Right atrium auricular region (tissue), 2 donors: ENCODE measurements at regions not wholly inside any gene's neighbourhood (a gene's known extent, or its start where the extent isn't known, plus 50 kb on each side); places are given as distances from the start of the nearest gene placed in this dataset.

ENCODE experiments used
- DNase-seq: peaks from one replicate; pipeline ENCODE4 v3.0.0-alpha.2; 2019; ENCODE audit warnings: low spot score
- H3K27ac ChIP-seq, 2 donors: fragments of 200-600 bp; sonication (generic); 1 replicate in 1 of 2; 2 replicates in 1 of 2; pipeline ENCODE4 v1.5.1; 2016 to 2019
- H3K27me3 ChIP-seq, 2 donors: fragments of 200-600 bp; sonication (generic); one replicate each; pipeline versions ENCODE4 v1.5.1 to v1.6.0; 2017 to 2019
- H3K36me3 ChIP-seq: fragments of 200-600 bp; sonication (generic); one replicate; pipeline ENCODE4 v1.5.1; 2016
- H3K4me1 ChIP-seq, 2 donors: fragments of 200-600 bp; sonication (generic); one replicate each; pipeline versions ENCODE4 v1.5.1 to v1.6.0; 2017 to 2019
- H3K4me3 ChIP-seq, 2 donors: fragments of 200-600 bp; sonication (generic); 1 replicate in 1 of 2; 2 replicates in 1 of 2; pipeline ENCODE4 v1.5.1; 2017 to 2019; ENCODE audit warnings: mild to moderate bottlenecking in 1 of 2, moderate library complexity in 1 of 2
- H3K9me3 ChIP-seq, 2 donors: fragments of 200-600 bp; sonication (generic); one replicate each; pipeline ENCODE4 v1.5.1; 2019
- TF ChIP-seq, protein P1 (sequence below), 2 donors: fragments of 200-600 bp; sonication (generic); IDR thresholded peaks; one replicate each; pipeline ENCODE4 v1.5.1; 2019; ENCODE audit warnings: antibody characterized with exemption in 2 of 2

DNA sequence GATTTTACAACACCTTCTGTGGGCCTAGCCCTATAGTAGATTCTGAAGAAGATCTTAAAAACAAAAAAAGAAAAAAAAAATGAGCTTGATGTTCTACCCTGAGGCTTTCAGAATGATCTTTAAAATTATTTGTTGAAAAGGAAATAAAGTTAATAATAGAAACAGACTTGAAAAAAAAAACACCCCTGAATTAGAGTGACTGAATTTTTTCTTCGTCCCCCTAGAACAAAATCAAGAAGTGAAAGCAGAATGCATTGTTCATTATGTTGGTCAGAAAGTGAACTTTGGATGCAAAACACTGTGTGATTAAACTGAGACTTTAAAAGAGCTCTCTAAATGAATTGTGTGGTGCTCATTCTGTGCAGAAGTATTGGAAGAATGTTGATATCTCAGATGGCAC, 1384.4 kb upstream of the PIK3C3 start:
- TF ChIP-seq, protein P1, sequence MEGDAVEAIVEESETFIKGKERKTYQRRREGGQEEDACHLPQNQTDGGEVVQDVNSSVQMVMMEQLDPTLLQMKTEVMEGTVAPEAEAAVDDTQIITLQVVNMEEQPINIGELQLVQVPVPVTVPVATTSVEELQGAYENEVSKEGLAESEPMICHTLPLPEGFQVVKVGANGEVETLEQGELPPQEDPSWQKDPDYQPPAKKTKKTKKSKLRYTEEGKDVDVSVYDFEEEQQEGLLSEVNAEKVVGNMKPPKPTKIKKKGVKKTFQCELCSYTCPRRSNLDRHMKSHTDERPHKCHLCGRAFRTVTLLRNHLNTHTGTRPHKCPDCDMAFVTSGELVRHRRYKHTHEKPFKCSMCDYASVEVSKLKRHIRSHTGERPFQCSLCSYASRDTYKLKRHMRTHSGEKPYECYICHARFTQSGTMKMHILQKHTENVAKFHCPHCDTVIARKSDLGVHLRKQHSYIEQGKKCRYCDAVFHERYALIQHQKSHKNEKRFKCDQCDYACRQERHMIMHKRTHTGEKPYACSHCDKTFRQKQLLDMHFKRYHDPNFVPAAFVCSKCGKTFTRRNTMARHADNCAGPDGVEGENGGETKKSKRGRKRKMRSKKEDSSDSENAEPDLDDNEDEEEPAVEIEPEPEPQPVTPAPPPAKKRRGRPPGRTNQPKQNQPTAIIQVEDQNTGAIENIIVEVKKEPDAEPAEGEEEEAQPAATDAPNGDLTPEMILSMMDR (IDR thresholded peaks at IDR 0.05): no peak
- no peaks in the 10 kb centered on the region for H3K27me3 ChIP-seq
- H3K4me1 ChIP-seq: no peaks in the 10 kb centered on the region
- H3K4me3 ChIP-seq: no peak overlapping the region
- H3K36me3 ChIP-seq: no peaks in the 10 kb centered on the region
- H3K9me3 ChIP-seq: no peaks in the 10 kb centered on the region
- no peak for DNase-seq
- H3K27ac ChIP-seq: no peak overlapping the region

DNA sequence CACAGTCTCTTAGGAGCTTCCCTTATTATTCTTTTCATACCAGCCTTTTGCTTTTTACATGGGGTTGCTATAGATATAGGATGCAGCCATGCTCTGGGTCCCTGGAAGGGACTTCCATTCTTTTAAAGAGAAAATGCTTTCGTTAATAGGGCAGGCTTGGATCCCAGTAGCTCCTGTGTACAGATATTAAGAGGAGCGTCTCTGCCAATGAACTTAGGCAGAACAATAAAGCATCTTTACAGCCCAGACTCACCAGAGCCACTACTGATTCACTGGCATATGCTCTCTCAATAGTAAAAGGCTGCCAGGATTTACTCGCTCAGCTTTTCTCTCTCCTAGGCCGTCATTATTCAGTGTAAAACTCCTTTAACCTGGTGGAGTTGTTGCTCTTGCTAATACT, 1385.4 kb upstream of the PIK3C3 start:
- H3K4me1 ChIP-seq: no peaks in the 10 kb centered on the region
- H3K27me3 ChIP-seq: no peaks in the 10 kb centered on the region
- TF ChIP-seq, protein P1 (IDR thresholded peaks at IDR 0.05): no peak
- no peak overlapping the region for H3K4me3 ChIP-seq
- no peaks in the 10 kb centered on the region for H3K36me3 ChIP-seq
- DNase-seq: no peak
- H3K27ac ChIP-seq: no peak overlapping the region
- no peaks in the 10 kb centered on the region for H3K9me3 ChIP-seq

DNA sequence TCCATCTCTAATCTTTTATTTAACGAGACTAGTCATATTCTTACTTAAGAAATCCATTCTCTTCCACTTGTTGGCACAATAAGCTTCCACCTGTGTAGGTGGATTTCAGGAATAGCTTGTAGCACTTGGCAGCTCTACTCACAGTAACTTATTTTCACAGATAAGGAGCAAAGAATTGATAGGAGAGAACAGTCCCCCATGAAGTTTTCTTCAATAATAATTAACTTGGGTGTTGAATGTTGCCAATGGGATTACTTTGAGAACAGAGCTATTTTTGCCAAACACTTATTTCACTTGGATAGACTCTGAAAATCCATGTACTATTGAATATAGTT, 1388.6 kb upstream of the PIK3C3 start:
- TF ChIP-seq, protein P1 (IDR thresholded peaks at IDR 0.05): no peak
- no peaks in the 10 kb centered on the region for H3K4me1 ChIP-seq
- H3K4me3 ChIP-seq: no peak overlapping the region
- no peaks in the 10 kb centered on the region for H3K36me3 ChIP-seq
- no peak for DNase-seq
- no peaks in the 10 kb centered on the region for H3K9me3 ChIP-seq
- H3K27ac ChIP-seq: no peak overlapping the region
- no peaks in the 10 kb centered on the region for H3K27me3 ChIP-seq

DNA sequence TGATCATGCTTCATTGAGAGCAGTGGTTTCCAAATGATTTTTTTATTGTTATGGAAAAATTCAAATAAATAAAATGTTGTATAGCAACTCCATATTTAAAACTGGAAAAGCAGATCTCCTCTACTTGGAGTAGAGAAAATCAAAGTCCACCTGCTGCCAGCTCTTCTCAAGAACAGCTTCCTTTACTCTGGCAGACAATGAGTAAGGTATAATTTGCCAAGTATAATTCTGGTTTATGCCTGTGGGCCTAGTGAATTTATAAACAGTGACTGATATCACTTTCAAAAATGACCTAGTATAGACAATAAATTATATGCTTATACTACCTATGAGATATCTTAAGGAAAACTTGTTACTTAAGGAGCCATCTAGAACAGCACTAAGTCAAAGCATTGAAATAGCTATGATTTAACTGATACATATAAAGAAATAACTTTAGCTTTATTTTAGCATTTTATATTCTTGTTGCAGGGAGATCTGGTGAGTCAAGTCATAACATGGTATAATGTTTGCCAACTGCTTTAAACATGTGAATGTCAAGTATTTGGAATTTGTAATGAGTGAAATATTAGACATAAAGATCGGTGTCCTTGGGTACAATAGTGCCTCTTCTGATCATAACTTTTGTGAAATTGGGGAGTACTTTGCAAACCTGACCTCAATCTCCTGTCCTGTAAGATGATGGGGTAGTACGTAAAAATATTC, 1389.1 kb upstream of the PIK3C3 start:
- Histone ChIP-seq H3K4me3 (no peak overlapping the region), H3K9me3 (no peaks in the 10 kb centered on the region), H3K27me3 (no peaks in the 10 kb centered on the region), H3K36me3 (no peaks in the 10 kb centered on the region), H3K27ac (no peak overlapping the region), H3K4me1 (no peaks in the 10 kb centered on the region)
- TF ChIP-seq, protein P1 (IDR thresholded peaks at IDR 0.05): no peak
- DNase-seq: no peak

DNA sequence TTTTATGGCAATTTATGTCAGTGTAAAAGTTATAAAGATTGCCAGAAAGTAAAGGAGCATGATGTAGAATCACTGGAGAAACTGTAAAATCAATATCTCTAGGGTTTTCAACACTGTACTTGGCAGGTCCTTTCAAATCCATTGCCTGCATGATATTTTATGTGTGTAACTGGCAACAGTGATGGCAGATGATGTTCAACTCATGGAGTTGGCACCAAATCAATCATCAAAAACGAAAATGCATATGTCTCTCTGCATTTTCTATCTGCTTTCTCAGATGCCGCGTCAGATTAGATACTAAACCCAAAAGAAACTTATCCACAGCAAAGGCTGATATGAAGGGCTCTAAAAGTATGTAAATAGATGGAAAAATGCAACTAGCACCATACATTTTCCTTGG, 1395.5 kb upstream of the PIK3C3 start:
- H3K36me3 ChIP-seq: no peaks in the 10 kb centered on the region
- H3K4me3 ChIP-seq: no peak overlapping the region

More for the DNA sequence above, 1395.5 kb upstream of the PIK3C3 start:
- H3K27ac ChIP-seq: no peak overlapping the region
- TF ChIP-seq, protein P1 (IDR thresholded peaks at IDR 0.05): no peak
- DNase-seq: no peak
- no peaks in the 10 kb centered on the region for H3K4me1 ChIP-seq
- no peaks in the 10 kb centered on the region for H3K27me3 ChIP-seq
- H3K9me3 ChIP-seq: no peaks in the 10 kb centered on the region
